ENCODE measurements at regions not wholly inside any gene's neighbourhood (a gene's known extent, or its start where the extent isn't known, plus 50 kb on each side); places are given as distances from the start of the nearest gene placed in this dataset.

GRCh38 chrX:124862301-124862700 lies 457.4 kb upstream of the TEX13C start:
- DNase-seq: no peak

- no peak for DNase-seq
These were observed 456.4 kb upstream of the TEX13C start for GRCh38 chrX:124863303-124863702.

- DNase-seq: no peak
These were observed 432.1 kb upstream of the TEX13C start for GRCh38 chrX:124887572-124887971.

- DNase-seq: no peak
These were observed 423.7 kb upstream of the TEX13C start for GRCh38 chrX:124895947-124896346.

GRCh38 chrX:124902953-124903352 lies 416.7 kb upstream of the TEX13C start:
- no peak for DNase-seq

GRCh38 chrX:124910611-124911010 lies 409.1 kb upstream of the TEX13C start:
- no peak for DNase-seq

- no peak for DNase-seq
These were observed 402.7 kb upstream of the TEX13C start for GRCh38 chrX:124917011-124917410.

- no peak for DNase-seq
These were observed 394.0 kb upstream of the TEX13C start for GRCh38 chrX:124925681-124926080.

- no peak for DNase-seq
These were observed 388.4 kb upstream of the TEX13C start for GRCh38 chrX:124931241-124931640.

- DNase-seq: no peak
These were observed 387.7 kb upstream of the TEX13C start for GRCh38 chrX:124931958-124932357.

GRCh38 chrX:124938715-124939114 lies 381.0 kb upstream of the TEX13C start:
- no peak for DNase-seq

- DNase-seq: no peak
These were observed 379.1 kb upstream of the TEX13C start for GRCh38 chrX:124940531-124940930.

- no peak for DNase-seq
These were observed 365.3 kb upstream of the TEX13C start for GRCh38 chrX:124954402-124954801.

GRCh38 chrX:124960454-124960853 lies 359.2 kb upstream of the TEX13C start:
- no peak for DNase-seq

GRCh38 chrX:124963717-124964116 lies 356.0 kb upstream of the TEX13C start, which contains the start of gene TENM1:
TSS of gene TENM1 (minus strand) at chrX:124963817.
- DNase-seq: no peak

GRCh38 chrX:124975456-124975855 lies 344.2 kb upstream of the TEX13C start:
- no peak for DNase-seq

GRCh38 chrX:124981420-124981819 lies 338.3 kb upstream of the TEX13C start:
- no peak for DNase-seq

- DNase-seq: no peak
These were observed 335.4 kb upstream of the TEX13C start for GRCh38 chrX:124984140-124984813.

- no peak for DNase-seq
These were observed 333.4 kb upstream of the TEX13C start for GRCh38 chrX:124986284-124986683.

GRCh38 chrX:124993735-124994134 lies 325.9 kb upstream of the TEX13C start:
- no peak for DNase-seq

- DNase-seq: no peak
These were observed 325.3 kb upstream of the TEX13C start for GRCh38 chrX:124994404-124994803.

GRCh38 chrX:125003746-125004446 lies 315.8 kb upstream of the TEX13C start:
- DNase-seq: no peak

- DNase-seq: no peak
These were observed 314.9 kb upstream of the TEX13C start for GRCh38 chrX:125004799-125005198.

GRCh38 chrX:125005863-125006262 lies 313.8 kb upstream of the TEX13C start:
- no peak for DNase-seq

- no peak for DNase-seq
These were observed 313.0 kb upstream of the TEX13C start for GRCh38 chrX:125006704-125007103.

Measured in activated CD4-positive, alpha-beta T cell treated with anti-CD3 and anti-CD28 coated beads for 4 hours (primary cell).